ENCODE measurements at regions not wholly inside any gene's neighbourhood (a gene's known extent, or its start where the extent isn't known, plus 50 kb on each side); places are given as distances from the start of the nearest gene placed in this dataset.

- no peaks in the 10 kb centered on the region for H3K79me2 ChIP-seq (ENCODE audit: control insufficient read depth, insufficient read depth, low read length)
- no peaks in the 10 kb centered on the region for H4K20me1 ChIP-seq (ENCODE audit: control insufficient read depth, extremely low read depth, insufficient read depth, low read length)
- no peaks in the 10 kb centered on the region for H3K9me3 ChIP-seq (ENCODE audit: control insufficient read depth, low read depth, low read length)
- H3K27ac ChIP-seq (ENCODE audit: control insufficient read depth, insufficient read depth, low read length) = no peak overlapping the region
- H3K4me1 ChIP-seq (ENCODE audit: control insufficient read depth, extremely low read depth, insufficient read depth, low read length) = no peaks in the 10 kb centered on the region
- H3K4me3 ChIP-seq (ENCODE audit: control insufficient read depth in 2 of 3, extremely low read depth in 1 of 3, insufficient read depth in 2 of 3, low read depth in 1 of 3, low read length in 3 of 3) = no peak overlapping the region
- no peak overlapping the region for H3K4me2 ChIP-seq (ENCODE audit: control insufficient read depth, extremely low read depth, insufficient read depth, low read depth, low read length)
- H3K27me3 ChIP-seq (ENCODE audit: control insufficient read depth, extremely low read depth, insufficient read depth, low read length) = no peaks in the 10 kb centered on the region
- TF ChIP-seq CTCF (optimal IDR thresholded peaks at IDR 0.05 in 1 of 3, IDR thresholded peaks at IDR 0.05 in 1 of 3, conservative IDR thresholded peaks at IDR 0.05 in 1 of 3; ENCODE audit: extremely low read depth in 1 of 3, insufficient read depth in 2 of 3, low read length in 3 of 3) (no peak), EZH2 (IDR thresholded peaks at IDR 0.05; ENCODE audit: low read length) (no peak)
- dilution Hi-C loops (cut with MboI; ENCODE audit: extremely low pct_ligation_motif_present, low sequenced_read_pairs) = no loop called here
- no peak for DNase-seq (ENCODE audit: low read depth, low spot score)
- no peaks in the 10 kb centered on the region for H3K36me3 ChIP-seq (ENCODE audit: control insufficient read depth in 2 of 2, extremely low read depth in 1 of 2, insufficient read depth in 2 of 2, low read length in 2 of 2)
- no peak overlapping the region for H3K9ac ChIP-seq (ENCODE audit: control insufficient read depth, extremely low read depth, insufficient read depth, low read length)
- FAIRE-seq = no peak
- no peak overlapping the region for H2AFZ ChIP-seq (ENCODE audit: control insufficient read depth, low read length)
- H3K9me1 ChIP-seq (ENCODE audit: control insufficient read depth, extremely low read depth, insufficient read depth, low read length) = no peaks in the 10 kb centered on the region
These were observed 1282.2 kb downstream of the ADGRL3 start for GRCh38 chr4:62482355-62482754.

- H3K9me3 ChIP-seq (ENCODE audit: control insufficient read depth, low read depth, low read length) = no peaks in the 10 kb centered on the region
- H3K79me2 ChIP-seq (ENCODE audit: control insufficient read depth, insufficient read depth, low read length) = no peaks in the 10 kb centered on the region
- no peak overlapping the region for H3K9ac ChIP-seq (ENCODE audit: control insufficient read depth, extremely low read depth, insufficient read depth, low read length)
- H3K4me3 ChIP-seq (ENCODE audit: control insufficient read depth in 2 of 3, extremely low read depth in 1 of 3, insufficient read depth in 2 of 3, low read depth in 1 of 3, low read length in 3 of 3) = no peak overlapping the region
- no peaks in the 10 kb centered on the region for H4K20me1 ChIP-seq (ENCODE audit: control insufficient read depth, extremely low read depth, insufficient read depth, low read length)
- dilution Hi-C loops (cut with MboI; ENCODE audit: extremely low pct_ligation_motif_present, low sequenced_read_pairs) = no loop called here
- no peak overlapping the region for H2AFZ ChIP-seq (ENCODE audit: control insufficient read depth, low read length)
- no peak overlapping the region for H3K27ac ChIP-seq (ENCODE audit: control insufficient read depth, insufficient read depth, low read length)
- H3K4me2 ChIP-seq (ENCODE audit: control insufficient read depth, extremely low read depth, insufficient read depth, low read depth, low read length) = no peak overlapping the region
- no peaks in the 10 kb centered on the region for H3K9me1 ChIP-seq (ENCODE audit: control insufficient read depth, extremely low read depth, insufficient read depth, low read length)
- no peaks in the 10 kb centered on the region for H3K36me3 ChIP-seq (ENCODE audit: control insufficient read depth in 2 of 2, extremely low read depth in 1 of 2, insufficient read depth in 2 of 2, low read length in 2 of 2)
- FAIRE-seq (no peak), DNase-seq (ENCODE audit: low read depth, low spot score) (no peak)
- H3K27me3 ChIP-seq (ENCODE audit: control insufficient read depth, extremely low read depth, insufficient read depth, low read length) = no peaks in the 10 kb centered on the region
- H3K4me1 ChIP-seq (ENCODE audit: control insufficient read depth, extremely low read depth, insufficient read depth, low read length) = no peaks in the 10 kb centered on the region
- no peak for TF ChIP-seq CTCF (optimal IDR thresholded peaks at IDR 0.05 in 1 of 3, IDR thresholded peaks at IDR 0.05 in 1 of 3, conservative IDR thresholded peaks at IDR 0.05 in 1 of 3; ENCODE audit: extremely low read depth in 1 of 3, insufficient read depth in 2 of 3, low read length in 3 of 3)
- no peak for TF ChIP-seq EZH2 (IDR thresholded peaks at IDR 0.05; ENCODE audit: low read length)
These were observed 1275.5 kb downstream of the ADGRL3 start for GRCh38 chr4:62475596-62475995.

All from keratinocyte (primary cell).